ENCODE measurements at regions not wholly inside any gene's neighbourhood (a gene's known extent, or its start where the extent isn't known, plus 50 kb on each side); places are given as distances from the start of the nearest gene placed in this dataset.
"Not testable (repeated sequence)": the region's sequence is repeated elsewhere in the genome, so short reads cannot be mapped to it uniquely, and the experiment has no call there.

DNA sequence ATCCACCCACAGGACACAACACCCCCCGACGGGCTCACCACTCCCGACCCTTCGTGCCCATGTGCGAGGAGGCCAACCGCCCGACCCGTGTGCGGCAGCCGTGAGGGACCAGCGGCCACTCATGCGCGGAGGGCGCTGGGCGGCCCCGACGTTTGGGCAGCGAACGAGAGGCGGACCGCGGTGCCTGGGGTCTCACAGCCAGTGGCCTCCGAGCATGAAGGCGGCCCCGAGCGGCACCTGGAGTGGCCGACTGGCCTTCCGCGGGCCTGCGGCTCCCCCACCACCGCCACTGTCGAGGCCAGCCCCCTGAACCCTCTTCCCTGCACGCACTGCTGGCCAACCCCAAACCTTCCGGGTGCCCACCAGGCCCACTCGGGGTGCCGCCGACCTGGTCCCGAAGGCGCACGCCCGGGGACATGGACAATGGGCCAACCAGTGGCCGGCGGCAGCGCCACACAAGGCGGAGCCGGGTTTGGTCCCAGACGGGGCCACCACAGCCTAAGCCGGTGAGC, 4274.9 kb upstream of the OR11H1 start:
- Mint-ChIP-seq H3K9me3 (no peaks in the 10 kb centered on the region), H3K4me3 (no peak overlapping the region), H3K4me1 (ENCODE audit: low read depth) (no peaks in the 10 kb centered on the region), H3K27me3 (ENCODE audit: low read depth) (no peaks in the 10 kb centered on the region), H3K36me3 (ENCODE audit: insufficient read depth) (no peaks in the 10 kb centered on the region)
- ATAC-seq (no peak), DNase-seq (peak; percentile 2)

DNA sequence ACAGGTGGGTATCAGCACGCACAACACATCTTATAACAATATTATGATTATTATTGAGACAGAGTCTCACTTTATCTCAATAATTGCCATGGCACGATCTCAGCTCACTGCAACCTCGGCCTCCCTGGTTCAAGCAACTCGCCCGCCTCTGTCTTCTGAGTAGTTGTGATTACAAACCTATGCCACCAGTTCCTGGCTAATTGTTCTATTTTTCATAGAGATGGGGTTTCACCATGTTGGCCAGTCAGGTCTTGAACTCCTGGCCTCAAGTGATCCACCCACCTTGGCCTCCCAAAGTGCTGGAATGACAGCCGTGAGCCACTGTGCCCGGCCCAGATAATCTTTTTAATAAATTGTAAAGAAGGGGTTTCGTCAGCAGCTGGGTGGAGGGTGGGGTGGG, 4257.0 kb upstream of the OR11H1 start:
- ATAC-seq; H3K4me1 Mint-ChIP-seq (ENCODE audit: low read depth); H3K27me3 Mint-ChIP-seq (ENCODE audit: low read depth); H3K4me3 Mint-ChIP-seq; H3K36me3 Mint-ChIP-seq (ENCODE audit: insufficient read depth); H3K9me3 Mint-ChIP-seq; DNase-seq: not testable (repeated sequence)

DNA sequence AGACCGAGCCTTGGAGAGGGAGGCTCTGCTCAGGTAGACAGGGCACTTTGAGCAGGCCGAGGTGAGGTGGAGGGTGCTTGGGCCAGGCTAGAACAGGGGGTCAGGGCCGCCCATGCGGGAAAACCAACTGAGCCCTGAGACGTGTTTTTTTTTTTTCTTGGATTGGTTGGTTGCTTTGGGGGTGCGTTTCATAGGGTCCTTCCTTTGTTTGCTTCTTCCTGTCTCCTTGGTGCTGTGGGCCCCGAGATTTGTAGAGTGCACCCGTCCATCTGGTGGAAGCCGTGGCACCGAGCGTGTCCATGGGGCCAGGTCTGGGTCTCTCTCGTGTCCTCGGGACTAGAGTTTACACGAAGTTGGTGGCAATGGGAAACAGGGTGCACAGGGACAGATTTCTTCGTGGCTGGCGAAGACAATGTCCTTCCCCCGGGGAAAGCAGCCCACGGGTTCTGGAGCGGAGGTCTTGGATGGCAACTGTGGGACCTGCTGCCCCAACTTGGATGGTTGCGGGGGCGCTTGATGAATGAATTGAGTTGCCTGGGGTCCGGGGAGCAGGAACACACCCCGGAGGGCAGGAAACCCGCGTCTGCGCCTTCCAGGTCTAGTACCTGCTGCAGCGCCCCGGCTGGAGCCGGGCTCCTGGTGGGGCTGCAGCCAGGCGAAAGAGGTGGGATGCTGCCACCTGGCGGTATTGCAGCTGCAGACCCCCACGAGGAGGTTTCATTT, 4242.7 kb upstream of the OR11H1 start:
- DNase-seq; ATAC-seq; H3K4me1 Mint-ChIP-seq (ENCODE audit: low read depth); H3K27me3 Mint-ChIP-seq (ENCODE audit: low read depth); H3K4me3 Mint-ChIP-seq; H3K36me3 Mint-ChIP-seq (ENCODE audit: insufficient read depth): not testable (repeated sequence)
- H3K9me3 Mint-ChIP-seq, result peaks cover 26% of the 10 kb centered on the region

DNA sequence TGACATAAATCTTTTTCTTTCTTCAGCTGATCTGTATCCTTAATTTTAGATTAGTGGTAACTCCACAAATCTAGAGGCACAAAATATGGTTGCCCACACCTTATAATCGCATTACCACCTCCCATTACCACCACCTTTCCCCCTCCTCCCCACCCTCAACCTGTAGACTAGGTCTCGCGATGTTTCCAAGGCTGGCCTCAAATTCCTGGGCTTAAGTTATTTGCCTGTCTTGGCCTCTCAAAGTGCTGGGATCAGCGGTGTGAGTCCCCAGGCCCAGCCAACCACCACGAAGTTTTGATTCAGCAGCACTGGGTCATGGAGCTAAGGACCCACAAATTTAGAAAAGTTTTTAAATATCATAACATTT, 4242.2 kb upstream of the OR11H1 start:
- H3K27me3 Mint-ChIP-seq (ENCODE audit: low read depth); H3K4me3 Mint-ChIP-seq; H3K36me3 Mint-ChIP-seq (ENCODE audit: insufficient read depth); ATAC-seq; DNase-seq; H3K4me1 Mint-ChIP-seq (ENCODE audit: low read depth): not testable (repeated sequence)
- H3K9me3 Mint-ChIP-seq, result peaks cover 31% of the 10 kb centered on the region

DNA sequence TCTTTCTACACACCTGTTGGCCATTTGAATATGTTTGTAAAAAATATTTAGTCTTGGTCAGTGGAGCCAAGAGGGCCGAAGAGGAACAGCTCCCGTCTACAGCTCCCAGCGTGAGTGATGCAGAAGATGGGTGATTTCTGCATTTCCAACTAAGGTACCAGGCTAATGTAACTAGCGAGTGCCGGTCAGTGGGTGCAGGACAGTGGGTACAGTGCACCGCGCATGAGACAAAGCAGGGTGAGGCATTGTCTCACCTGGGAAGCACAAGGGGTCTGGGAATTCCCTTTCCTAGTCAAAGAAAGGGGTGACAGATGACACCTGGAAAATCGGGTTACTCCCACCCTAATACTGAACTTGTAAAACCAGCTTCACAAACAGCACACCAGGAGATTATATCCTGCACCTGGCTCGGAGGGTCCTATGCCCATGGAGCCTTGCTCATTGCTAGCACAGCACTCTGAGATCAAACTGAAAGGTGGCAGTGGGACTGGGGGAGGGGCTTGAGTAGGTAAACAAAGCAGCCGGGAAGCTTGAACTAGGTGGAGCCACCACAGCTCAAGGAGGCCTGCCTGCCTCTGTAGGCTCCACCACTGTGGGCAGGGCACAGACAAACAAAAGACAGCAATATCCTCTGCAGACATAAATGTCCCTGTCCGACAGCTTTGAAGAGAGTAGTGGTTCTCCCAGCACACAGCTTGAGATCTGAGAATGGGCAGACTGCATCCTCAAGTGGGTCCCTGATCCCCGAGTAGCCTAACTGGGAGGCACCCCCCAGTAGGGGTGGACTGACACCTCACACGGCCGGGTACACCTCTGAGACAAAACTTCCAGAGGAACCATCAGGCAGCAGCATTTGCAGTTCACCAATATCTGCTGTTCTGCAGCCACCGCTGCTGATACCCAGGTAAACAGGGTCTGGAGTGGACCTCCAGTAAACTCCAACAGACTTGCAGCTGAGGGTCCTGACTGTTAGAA, 4239.5 kb upstream of the OR11H1 start:
- ATAC-seq; H3K36me3 Mint-ChIP-seq (ENCODE audit: insufficient read depth); H3K27me3 Mint-ChIP-seq (ENCODE audit: low read depth); H3K4me1 Mint-ChIP-seq (ENCODE audit: low read depth); DNase-seq; H3K4me3 Mint-ChIP-seq: not testable (repeated sequence)
- peaks cover 52% of the 10 kb centered on the region for H3K9me3 Mint-ChIP-seq

DNA sequence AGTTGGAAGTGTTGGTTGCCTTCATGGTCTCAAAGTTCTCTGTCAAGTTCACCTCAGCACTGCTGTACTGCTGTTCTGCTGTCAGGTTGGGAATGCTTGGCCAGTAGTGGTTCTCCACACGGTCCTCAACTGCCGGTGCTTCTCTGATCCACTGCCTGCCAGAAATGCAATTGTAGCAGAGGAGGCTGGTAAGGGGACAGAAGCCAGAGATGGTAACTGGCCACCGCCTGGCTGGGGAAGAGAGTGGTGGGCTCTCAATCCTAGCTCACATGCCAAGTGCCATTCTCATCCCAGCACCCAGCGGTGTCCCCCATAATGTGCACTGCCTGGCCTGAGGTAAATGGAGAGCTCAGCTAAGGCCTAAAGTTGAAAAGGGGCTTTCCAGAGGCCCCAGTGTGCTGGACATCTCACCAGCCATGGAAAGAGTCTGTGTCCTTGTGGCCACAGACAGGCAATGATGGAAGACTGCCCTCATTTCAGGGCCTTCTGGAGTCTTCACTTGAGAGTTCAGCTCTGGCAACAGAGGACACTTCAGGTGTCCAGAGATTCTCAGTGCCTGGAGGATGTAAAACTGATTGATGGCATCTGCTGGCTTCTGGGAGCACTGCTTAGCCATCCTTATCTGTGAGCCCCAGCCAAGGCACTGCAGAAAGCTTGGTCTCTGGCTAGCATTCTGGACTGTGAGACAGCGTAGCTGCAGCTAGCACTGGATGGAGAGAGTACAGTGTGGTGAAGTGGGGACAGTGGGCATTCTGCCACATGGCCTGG, 4229.7 kb upstream of the OR11H1 start:
- not testable (repeated sequence) for H3K4me3 Mint-ChIP-seq; H3K27me3 Mint-ChIP-seq (ENCODE audit: low read depth); DNase-seq; H3K36me3 Mint-ChIP-seq (ENCODE audit: insufficient read depth); ATAC-seq; H3K4me1 Mint-ChIP-seq (ENCODE audit: low read depth)
- peaks cover 41% of the 10 kb centered on the region for H3K9me3 Mint-ChIP-seq

DNA sequence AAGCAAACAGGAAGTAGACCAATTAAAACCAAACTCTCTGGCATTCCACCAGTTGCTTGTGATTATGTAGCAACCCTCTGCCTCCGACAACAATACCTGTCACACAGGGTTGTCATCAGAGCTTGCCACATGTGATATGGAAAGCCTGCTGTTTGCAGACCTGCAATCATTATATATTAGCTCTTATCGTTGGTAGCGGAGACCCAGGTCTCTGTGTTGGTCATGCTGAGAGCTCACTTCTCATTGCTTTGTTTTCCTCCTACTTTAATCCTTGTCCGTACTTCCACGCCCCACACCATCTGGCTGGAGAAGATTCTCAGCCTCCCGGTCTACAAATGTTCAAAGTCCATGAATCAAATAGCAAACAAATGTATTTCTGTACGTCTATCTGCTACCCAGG, 4225.6 kb upstream of the OR11H1 start:
- not testable (repeated sequence) for DNase-seq; ATAC-seq; H3K4me3 Mint-ChIP-seq; H3K4me1 Mint-ChIP-seq (ENCODE audit: low read depth); H3K36me3 Mint-ChIP-seq (ENCODE audit: insufficient read depth); H3K27me3 Mint-ChIP-seq (ENCODE audit: low read depth)
- peaks cover 57% of the 10 kb centered on the region for H3K9me3 Mint-ChIP-seq

DNA sequence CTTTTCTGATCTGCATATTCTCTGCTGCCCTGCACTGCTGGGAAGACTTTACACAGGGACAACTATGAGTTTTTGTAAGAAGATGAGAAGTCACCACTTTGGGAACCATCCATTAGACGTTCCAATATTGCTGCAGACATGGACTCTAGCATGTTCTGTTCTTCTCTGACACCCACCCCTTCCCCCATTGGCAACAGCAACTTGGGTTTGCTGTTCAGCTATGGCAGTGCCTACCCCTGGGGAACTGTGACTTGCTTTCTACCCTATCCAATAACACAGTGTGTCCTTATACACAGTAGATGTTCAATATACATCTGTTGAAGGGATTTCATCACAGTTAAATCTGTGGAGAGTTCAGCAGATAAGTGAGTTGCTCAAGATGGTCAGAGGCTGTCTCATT, 4225.1 kb upstream of the OR11H1 start:
- H3K9me3 Mint-ChIP-seq, result peaks cover 59% of the 10 kb centered on the region
- H3K36me3 Mint-ChIP-seq (ENCODE audit: insufficient read depth); H3K4me3 Mint-ChIP-seq; H3K4me1 Mint-ChIP-seq (ENCODE audit: low read depth); ATAC-seq; DNase-seq; H3K27me3 Mint-ChIP-seq (ENCODE audit: low read depth): not testable (repeated sequence)

DNA sequence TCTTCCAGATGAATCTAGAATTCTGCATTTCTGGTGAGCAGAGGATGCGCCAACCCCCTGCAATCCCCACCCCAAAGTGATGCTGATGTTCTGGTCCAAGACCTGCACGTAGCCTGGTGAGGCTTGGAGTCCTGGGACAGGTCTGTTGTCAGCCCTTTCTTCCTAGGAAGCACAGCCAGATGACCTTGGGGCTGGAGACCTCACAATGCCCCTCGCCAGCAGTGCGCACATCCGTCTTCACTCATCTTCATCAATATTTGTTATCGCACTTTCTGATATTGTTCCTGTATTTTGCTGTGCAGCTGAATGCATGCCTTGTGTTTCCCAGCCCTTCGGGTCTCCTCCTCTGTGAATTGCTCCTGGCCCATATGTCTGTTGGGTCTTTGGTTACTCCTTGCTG, 4222.8 kb upstream of the OR11H1 start:
- ATAC-seq; H3K27me3 Mint-ChIP-seq (ENCODE audit: low read depth); H3K4me1 Mint-ChIP-seq (ENCODE audit: low read depth); DNase-seq; H3K4me3 Mint-ChIP-seq; H3K36me3 Mint-ChIP-seq (ENCODE audit: insufficient read depth): not testable (repeated sequence)
- H3K9me3 Mint-ChIP-seq, result peaks cover 53% of the 10 kb centered on the region

DNA sequence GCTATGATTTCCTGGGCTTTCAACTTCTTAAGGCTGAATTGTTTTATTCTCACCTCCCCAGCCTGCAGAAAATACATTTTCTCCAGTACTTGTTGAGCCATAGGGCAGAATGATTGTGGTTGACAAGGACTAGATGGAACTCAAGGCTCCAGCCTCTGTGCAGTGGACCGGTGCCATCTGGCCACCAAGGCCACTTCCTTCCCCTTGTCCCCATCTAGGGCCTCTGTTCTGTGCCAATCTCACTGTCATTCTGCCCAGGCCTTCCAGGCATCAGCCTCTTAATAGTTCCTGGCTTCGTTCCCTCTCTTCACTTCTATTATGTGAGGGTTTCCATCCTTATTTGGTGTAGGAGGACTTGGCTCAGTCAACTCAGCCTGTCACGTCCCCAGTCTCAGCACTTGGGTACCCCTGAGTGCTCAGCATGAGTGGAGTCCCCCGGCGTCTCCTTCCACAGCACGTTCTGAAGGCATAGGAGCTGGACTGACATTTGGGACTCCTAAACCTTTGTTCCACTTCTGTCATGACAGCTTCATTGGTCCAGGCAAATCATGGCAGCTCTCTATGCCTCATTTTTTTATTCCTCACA, 4221.0 kb upstream of the OR11H1 start:
- H3K36me3 Mint-ChIP-seq (ENCODE audit: insufficient read depth); ATAC-seq; H3K4me3 Mint-ChIP-seq; DNase-seq; H3K27me3 Mint-ChIP-seq (ENCODE audit: low read depth); H3K4me1 Mint-ChIP-seq (ENCODE audit: low read depth): not testable (repeated sequence)
- peaks cover 50% of the 10 kb centered on the region for H3K9me3 Mint-ChIP-seq

DNA sequence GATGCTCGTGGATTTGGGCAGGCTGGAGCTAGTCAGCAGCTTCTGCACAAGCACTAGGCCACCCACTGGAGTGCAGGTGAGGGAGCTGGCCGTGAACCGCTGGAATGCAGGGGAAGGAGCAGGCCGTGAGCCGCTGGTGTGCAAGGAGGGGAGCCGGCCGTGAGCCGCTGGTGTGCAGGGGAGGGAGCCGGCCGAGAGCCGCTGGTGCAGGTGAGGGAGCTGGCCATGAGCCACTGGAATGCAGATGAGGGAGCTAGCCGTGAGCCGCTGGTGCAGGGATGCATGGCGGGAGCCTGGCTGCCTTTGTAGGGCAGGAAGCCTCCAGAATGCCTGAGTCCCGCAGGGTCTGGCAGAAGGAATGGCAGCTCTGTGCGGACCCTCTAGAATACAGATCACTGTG, 4220.0 kb upstream of the OR11H1 start:
- Mint-ChIP-seq H3K27me3 (ENCODE audit: low read depth) (no peaks in the 10 kb centered on the region), H3K4me1 (ENCODE audit: low read depth) (no peaks in the 10 kb centered on the region), H3K4me3 (no peak overlapping the region), H3K36me3 (ENCODE audit: insufficient read depth) (no peaks in the 10 kb centered on the region), H3K9me3 (peaks cover 48% of the 10 kb centered on the region)
- ATAC-seq (no peak), DNase-seq (no peak)

DNA sequence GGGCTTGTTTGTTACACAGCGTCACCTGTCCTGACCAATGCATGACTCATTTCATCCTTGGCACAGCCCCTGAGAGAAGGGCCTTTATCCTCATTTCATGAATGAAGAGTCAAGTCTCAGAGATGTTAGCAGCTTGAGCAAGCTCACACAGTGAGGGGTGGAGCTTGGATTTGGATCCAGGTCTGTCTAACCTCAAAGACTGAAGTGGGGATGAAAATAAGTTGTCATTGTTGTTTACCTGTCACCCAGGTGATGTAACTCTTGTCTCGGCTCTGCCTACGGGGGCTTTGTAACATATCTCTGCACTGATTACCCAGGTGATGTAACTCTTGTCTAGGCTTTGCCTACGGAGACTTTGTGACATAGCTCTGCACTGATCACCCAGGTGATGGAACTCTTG, 4218.2 kb upstream of the OR11H1 start:
- DNase-seq; H3K4me1 Mint-ChIP-seq (ENCODE audit: low read depth); H3K36me3 Mint-ChIP-seq (ENCODE audit: insufficient read depth); H3K27me3 Mint-ChIP-seq (ENCODE audit: low read depth); ATAC-seq; H3K4me3 Mint-ChIP-seq: not testable (repeated sequence)
- peaks cover 47% of the 10 kb centered on the region for H3K9me3 Mint-ChIP-seq

DNA sequence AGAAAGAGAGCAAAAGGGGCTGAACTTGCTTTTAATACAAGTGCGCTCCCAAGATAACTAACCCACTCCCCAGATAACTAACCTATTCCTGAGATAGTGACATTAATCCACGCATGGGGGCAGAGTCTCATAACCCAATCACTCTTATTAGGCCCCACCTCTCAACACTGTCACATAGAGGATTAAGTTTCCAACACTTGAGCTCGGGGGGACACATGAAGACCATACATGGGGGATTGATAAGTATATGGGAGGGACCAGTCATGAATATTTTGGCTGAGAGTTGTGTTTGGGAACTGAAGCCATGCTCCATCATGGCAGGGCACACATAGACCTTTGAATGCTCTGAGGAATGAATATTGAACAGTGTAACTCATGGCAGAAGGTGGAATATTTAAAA, 4217.3 kb upstream of the OR11H1 start:
- not testable (repeated sequence) for H3K4me3 Mint-ChIP-seq; H3K4me1 Mint-ChIP-seq (ENCODE audit: low read depth); H3K27me3 Mint-ChIP-seq (ENCODE audit: low read depth); DNase-seq; ATAC-seq; H3K36me3 Mint-ChIP-seq (ENCODE audit: insufficient read depth)
- peaks cover 40% of the 10 kb centered on the region for H3K9me3 Mint-ChIP-seq

DNA sequence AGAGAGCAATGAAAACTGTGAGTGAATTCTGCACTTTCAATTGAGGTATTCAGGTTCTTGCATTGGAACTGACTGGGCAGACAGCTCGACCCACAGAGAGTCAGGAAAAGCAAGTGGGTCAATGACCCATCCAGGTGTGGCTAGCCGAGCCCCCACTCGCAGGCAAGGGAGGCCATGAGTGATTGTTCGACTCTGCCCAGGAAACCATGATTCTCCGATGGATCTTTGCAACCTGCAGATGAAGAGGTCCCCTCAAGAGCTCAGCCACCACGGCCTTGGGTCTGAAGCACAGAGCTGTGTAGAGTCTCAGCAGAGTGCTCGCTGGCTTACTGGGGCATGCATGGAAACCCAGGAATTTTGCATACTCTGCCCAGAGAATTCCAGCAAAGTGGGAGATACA, 4215.4 kb upstream of the OR11H1 start:
- not testable (repeated sequence) for H3K36me3 Mint-ChIP-seq (ENCODE audit: insufficient read depth); DNase-seq; H3K4me1 Mint-ChIP-seq (ENCODE audit: low read depth); ATAC-seq; H3K27me3 Mint-ChIP-seq (ENCODE audit: low read depth); H3K4me3 Mint-ChIP-seq
- H3K9me3 Mint-ChIP-seq, result peaks cover 27% of the 10 kb centered on the region

Measured in activated T-cell treated with anti-CD3 and anti-CD28 coated beads, Interleukin-2, amount 50 U/mL, for 4 hours (primary cell).